Retinal pigment epithelial cell (primary cell): ENCODE measurements at regions not wholly inside any gene's neighbourhood (a gene's known extent, or its start where the extent isn't known, plus 50 kb on each side); places are given as distances from the start of the nearest gene placed in this dataset.

Source experiments
- DNase-seq: peaks from one replicate; pipeline ENCODE4 v3.0.0-alpha.2; 2010; ENCODE audit warnings: low read depth
- H3K4me3 ChIP-seq: 2 replicates; pipeline ENCODE4 v1.5.1; 2011; ENCODE audit warnings: mild to moderate bottlenecking, low read length, control low read depth, moderate library complexity
- CTCF ChIP-seq: conservative IDR thresholded peaks from 2 replicates; pipeline ENCODE4 v1.5.1; 2011; ENCODE audit warnings: low read depth, low read length, control low read depth, inconsistent platforms

- DNase-seq = no peak
- peak overlapping the region; percentile 41 for H3K4me3 ChIP-seq
- no peak for TF ChIP-seq CTCF
Measured at GRCh38 chr3:66797889-66798560, 200.1 kb upstream of the KBTBD8 start.

- H3K4me3 ChIP-seq = no peak overlapping the region
- no peak for DNase-seq
- TF ChIP-seq CTCF = no peak
Measured at GRCh38 chr3:66800941-66801545, 197.1 kb upstream of the KBTBD8 start.

DNA sequence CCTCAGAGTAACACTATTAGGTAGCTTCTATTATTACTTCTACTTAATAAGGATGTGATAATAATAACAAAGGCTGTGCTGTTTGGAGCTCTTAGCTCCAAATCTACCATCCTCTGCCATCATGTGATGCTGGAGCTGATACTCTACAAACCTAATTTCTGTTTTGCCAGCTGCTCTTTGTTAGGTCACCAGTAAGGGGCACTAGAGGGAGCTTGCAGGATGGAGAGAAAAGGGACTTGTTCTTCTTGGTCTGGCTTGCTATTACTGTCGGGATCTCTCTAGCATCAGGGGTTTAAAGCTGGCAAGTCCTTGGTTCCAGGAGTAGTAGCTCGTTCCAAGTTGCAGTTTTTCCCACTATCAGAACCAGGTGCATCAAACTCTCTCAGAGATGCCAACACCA is 194.9 kb upstream of the KBTBD8 start:
- peak; percentile 29 for TF ChIP-seq CTCF
- H3K4me3 ChIP-seq = no peak overlapping the region
- no peak for DNase-seq

DNA sequence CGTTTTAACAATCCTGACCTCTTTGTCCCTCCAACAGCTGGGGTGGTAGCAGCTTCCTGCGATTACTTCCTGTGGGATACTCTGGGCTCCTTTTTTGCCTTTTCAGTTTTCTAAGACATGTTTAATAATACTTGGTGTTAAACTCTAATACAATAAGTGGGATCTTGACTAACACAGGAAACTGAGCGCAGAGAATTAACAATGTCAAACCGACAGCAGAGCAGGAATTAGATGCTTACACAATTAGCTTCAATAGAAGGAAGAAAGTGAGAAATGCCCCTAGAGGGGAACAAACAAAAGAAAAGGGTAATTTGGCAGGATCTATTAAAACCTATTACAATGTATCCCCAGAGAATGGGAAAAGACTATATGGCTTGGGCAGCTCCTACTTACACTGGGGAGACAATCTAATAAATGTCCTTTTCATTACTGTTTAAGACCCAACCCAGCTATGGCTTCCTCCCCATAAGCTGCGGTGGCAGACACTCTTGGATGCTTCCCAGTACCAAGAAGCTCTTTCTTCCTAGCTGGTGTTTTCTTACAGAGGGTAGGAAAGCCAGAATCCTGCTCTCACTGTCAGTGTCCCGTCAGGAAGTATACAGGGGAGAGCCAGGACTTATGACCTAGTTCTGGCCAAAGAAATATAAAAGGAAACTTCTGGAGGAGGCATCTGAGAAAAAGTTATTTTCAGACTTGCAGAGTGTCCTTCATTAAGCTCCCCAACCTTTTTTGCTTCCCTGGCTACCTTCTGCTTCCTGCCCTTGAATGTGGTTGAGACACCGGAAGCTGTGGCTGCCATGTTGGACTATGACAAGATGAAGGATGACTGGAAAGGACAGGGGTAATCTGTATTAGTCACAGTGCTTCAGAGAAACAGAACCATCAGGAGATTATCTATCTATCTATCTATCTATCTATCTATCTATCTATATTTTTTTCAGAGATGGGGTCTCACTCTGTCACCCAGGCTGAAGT is 194.1 kb upstream of the KBTBD8 start:
- DNase-seq = no peak
- no peak overlapping the region for H3K4me3 ChIP-seq
- no peak for TF ChIP-seq CTCF

DNA sequence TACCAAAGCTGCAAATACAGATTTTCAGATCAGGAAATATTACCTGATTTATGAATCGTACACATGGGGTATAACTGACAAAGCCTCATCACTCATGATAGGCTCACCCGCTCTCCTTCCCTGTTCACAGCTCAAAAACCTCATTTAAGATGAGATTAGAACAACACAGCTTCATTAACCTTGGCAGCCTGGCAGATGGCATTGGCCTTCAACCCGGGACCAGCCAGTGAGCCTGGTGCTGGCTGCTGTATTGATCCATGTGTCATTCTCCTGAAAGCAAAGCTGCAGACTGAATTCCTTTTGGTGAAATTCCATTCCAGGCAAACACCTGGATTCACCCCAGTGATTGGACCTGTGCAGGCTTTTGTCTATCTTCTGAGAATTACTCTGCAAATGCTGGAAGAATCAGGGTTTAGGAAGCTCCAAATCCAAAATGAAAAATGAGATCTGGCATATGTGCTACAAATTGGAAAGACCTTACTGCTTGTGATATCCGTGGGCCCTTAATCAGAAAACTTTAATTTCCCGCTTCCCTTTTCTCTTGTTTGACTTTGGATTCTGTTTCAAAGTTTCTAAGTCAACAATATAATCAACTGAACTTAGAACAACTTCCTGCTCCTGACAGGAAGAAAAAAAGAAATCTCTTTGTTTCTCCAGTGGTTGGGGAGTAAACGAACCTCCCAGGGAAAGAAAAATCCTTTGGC is 189.1 kb upstream of the KBTBD8 start:
- TF ChIP-seq CTCF = no peak
- no peak for DNase-seq
- no peak overlapping the region for H3K4me3 ChIP-seq

DNA sequence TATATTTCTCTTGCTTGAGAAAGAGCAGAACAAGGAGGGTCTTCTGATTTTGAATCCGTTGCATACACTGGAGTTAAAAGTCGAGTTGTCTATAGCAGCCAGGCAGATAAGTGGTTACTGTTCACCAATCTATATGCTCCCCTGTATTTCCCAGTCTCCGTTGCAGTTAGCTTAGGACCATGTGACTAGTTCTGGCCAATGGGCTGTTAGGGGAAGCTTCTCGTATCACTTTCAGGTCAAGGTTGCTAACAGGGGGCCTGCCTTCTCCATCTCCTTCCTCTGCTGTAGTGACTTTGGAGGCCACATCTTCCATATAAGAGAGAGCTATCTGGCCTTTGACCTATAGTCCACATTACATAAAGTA is 188.5 kb upstream of the KBTBD8 start:
- no peak overlapping the region for H3K4me3 ChIP-seq
- no peak for TF ChIP-seq CTCF
- no peak for DNase-seq
